ENCODE measurements at regions not wholly inside any gene's neighbourhood (a gene's known extent, or its start where the extent isn't known, plus 50 kb on each side); places are given as distances from the start of the nearest gene placed in this dataset.

GRCh38 chr11:30155428-30155827 is 75.4 kb upstream of the FSHB start:
- TF ChIP-seq, protein P1, sequence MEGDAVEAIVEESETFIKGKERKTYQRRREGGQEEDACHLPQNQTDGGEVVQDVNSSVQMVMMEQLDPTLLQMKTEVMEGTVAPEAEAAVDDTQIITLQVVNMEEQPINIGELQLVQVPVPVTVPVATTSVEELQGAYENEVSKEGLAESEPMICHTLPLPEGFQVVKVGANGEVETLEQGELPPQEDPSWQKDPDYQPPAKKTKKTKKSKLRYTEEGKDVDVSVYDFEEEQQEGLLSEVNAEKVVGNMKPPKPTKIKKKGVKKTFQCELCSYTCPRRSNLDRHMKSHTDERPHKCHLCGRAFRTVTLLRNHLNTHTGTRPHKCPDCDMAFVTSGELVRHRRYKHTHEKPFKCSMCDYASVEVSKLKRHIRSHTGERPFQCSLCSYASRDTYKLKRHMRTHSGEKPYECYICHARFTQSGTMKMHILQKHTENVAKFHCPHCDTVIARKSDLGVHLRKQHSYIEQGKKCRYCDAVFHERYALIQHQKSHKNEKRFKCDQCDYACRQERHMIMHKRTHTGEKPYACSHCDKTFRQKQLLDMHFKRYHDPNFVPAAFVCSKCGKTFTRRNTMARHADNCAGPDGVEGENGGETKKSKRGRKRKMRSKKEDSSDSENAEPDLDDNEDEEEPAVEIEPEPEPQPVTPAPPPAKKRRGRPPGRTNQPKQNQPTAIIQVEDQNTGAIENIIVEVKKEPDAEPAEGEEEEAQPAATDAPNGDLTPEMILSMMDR (IDR thresholded peaks at IDR 0.05; ENCODE audit: low read length) = no peak
- TF ChIP-seq EZH2phosphoT487 (IDR thresholded peaks at IDR 0.05; ENCODE audit: low read length) = no peak

Data from MM.1S (cell line).